HG03103 (cell line): ENCODE measurements at regions not wholly inside any gene's neighbourhood (a gene's known extent, or its start where the extent isn't known, plus 50 kb on each side); places are given as distances from the start of the nearest gene placed in this dataset.

Source experiments
- ATAC-seq: cut with Tn5 transposase; IDR thresholded peaks from one replicate; pipeline ENCODE4 v1.9.1; 2021; ENCODE audit warnings: low read depth; ENCODE audit not compliant: unreplicated experiment

DNA sequence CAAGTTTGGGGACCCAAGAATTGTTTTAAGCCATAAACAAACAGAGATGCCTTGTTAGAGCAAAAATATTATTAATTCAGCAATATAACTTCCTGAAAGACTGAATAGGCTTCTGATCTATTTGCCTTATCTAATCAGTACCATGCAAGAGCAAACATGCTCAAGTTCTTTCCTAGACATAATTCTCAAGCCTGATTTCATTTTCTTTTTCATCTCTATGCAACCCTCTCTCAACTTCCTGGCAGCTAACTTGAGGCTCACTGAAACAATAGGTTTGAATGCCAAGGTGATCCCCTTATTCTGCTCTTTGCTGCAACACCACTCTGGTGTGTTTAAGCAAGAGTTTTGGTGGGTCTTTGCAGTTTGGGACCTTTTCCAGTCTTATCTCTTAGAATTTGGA is 230.9 kb upstream of the CD96 start:
- no peak for ATAC-seq

DNA sequence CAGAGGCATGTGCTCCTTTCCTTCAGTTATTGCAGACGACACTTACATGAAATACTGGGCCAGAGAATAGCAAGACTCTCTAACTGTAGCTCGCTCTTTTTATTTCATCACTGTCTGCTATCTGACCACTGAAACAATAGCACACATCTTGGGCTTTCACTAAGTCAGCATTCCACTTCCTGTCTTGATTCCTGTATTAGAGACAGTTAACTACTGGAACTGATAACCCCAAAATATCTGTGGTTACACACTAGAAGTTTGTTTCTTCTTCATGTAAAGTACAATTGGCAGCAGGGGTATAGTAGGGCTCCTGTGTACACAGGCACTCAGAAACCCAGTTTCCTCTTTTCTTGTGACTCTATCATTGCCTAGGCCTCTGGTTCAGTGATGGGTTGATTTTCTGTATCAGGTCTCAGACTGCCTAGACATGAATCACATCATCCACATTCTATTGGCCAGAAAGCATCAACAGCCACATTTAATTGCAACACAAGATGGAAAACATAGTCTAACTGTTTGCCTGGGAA is 230.2 kb upstream of the CD96 start:
- peak; percentile 86 for ATAC-seq

GRCh38 chr3:111314181-111314873 is 227.7 kb upstream of the CD96 start:
- ATAC-seq: no peak

DNA sequence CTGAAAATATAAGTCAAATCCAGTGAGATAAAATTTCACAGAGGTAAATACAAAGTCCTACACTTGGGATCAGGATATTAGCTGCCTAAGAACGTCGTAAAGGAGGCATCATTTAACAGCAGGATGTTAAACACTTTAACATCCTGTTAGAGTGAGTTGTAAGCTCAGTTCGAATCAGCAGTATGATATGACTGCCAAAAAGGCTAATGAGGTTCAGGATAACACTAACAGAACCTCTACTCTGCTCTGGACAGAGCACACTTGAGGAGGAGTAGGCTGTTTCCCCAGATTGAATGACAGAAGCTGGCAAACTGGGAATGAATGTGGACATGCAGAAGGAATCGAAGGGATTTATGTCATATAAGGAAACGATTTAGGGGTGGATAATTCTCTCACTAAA is 227.1 kb upstream of the CD96 start:
- ATAC-seq: no peak

- no peak for ATAC-seq
Measured at GRCh38 chr3:111315930-111316587, 225.9 kb upstream of the CD96 start.

- no peak for ATAC-seq
Measured at GRCh38 chr3:111318289-111318688, 223.7 kb upstream of the CD96 start.

DNA sequence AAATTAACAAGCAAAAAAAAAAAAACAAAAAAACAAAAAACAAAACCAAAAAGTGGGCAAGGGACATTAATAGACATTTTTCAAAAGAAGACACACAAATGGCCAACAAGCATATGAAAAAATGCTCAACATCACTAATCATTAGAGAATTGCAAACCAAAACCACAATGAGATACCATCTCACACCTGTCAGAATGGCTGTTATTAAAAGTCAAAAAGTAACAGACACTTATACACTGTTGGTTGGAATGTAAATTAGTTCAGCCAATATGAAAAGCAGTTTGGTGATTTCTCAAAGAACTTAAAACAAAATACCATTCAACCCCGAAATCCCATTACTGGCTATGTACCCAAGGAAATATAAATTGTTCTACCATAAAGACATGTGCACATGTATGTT is 222.4 kb upstream of the CD96 start:
- no peak for ATAC-seq

GRCh38 chr3:111321786-111322185 is 220.2 kb upstream of the CD96 start:
- no peak for ATAC-seq

DNA sequence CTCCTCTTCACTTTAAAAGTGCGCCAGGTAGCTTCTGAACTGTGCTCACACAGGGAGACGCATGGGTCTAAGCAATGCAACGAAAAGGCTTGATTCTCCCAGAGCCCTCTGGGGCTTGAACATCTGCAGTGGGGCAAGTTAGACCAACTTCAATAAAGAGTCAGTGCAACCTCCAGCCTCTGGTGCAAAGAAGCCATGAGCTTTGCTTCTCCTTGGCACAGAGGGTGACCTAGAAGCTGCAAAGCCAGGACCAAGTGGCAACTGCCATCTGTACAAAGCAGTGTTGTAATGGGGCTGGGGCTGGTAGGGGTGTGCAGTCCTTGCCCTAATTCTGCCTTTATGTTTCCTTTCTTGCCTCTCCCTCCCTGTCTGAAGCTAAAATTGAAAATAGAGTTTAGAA is 219.0 kb upstream of the CD96 start:
- no peak for ATAC-seq

DNA sequence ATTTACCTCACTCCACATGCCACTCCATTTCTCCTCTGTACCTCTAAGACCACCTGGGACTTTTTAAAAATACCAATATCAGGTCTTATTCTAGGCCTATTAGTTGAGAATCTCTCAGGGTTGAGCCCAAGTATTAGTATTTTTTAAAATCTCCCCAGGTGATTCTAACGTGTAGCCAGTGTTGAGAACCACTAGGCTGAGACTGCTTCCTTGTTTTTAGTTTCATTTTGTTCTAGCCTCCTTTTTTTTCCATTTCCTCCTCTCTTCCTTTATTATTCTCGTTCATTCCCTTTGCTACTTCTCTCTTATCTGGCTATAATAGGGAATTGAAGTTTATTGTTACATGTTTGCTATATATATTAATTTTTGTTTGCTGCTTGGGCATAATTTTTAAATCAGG is 217.8 kb upstream of the CD96 start:
- no peak for ATAC-seq

GRCh38 chr3:111324645-111325044 is 217.4 kb upstream of the CD96 start:
- ATAC-seq: no peak

DNA sequence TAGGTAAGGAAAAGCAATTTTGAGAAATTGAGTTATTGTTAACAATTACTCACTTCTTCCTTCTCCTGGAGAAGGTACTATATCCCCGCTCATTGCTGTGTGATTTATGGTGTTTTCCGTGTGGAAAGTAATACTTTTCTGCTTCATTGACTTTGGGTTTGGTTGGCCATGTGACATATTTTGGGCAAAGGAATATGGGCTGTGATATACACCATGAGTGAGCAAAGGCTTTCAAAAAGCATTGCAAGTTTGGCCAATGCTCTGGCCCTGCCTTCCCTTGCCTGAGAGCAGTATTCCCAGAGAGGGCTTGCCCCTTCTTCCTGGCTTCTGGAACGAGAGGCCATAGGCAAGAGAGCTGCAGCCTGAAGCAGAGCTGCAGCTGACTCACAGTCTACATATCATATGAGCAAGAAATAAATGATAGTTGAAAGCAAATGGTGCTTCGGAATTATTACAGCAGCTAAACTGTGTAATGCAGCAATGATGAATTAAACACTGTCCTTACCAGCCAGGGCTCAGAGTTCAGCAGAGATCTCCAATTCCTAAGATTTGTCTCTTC is 216.8 kb upstream of the CD96 start:
- ATAC-seq: no peak

DNA sequence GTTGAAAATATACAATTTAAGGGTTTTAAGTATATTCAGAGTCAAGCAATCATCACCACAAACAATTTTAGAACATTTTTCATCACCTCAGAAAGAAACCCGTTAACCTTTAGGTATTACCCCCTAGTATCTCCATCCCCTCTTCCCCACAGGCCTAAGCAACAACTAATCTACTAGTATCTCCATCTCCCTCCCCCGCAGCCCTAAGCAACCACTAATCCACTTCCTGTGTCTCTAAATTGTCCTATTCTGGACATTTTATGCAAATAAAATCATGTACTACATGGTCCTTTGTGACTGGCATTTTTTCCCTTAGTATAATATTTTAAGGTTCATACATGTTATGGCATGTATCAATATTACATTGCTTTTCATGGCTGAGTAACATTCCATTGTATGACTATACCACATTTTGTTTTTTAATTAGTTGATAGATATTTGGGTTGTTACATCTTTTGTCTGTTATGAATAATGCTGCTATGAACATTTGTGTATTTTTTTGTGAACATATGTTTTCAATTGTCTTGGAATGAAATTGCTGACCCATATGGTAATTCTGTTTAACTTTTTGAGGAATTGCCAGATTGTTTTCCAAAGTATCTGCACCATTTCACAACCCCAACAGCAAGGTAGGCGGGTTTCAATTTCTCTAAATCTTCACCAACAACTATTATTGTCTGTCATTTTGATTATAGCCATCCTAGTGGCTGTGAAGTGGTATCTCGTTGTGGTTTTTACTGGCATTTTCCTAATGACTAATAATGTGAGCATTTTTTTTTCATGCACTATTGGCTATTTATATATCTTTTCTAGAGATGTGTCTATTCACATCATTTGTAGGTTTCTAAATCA is 215.6 kb upstream of the CD96 start:
- no peak for ATAC-seq

DNA sequence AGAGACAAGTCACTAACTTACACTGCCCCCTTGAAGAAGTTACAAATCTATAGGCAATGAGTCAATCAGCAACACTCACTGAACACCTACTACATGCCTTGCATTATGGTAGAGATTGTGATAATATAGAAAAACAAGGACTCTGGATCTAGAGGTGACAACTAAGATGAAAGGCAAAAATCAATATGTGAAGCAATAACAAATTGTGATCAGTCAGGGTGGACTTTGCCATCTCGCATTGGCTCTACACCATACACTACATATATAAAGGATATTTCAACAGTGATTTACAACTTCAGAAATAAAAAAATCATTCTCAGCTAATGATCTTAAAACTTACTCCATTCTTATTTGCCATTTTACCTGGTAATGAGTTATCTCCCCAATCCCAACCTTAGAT is 210.7 kb upstream of the CD96 start:
- no peak for ATAC-seq

DNA sequence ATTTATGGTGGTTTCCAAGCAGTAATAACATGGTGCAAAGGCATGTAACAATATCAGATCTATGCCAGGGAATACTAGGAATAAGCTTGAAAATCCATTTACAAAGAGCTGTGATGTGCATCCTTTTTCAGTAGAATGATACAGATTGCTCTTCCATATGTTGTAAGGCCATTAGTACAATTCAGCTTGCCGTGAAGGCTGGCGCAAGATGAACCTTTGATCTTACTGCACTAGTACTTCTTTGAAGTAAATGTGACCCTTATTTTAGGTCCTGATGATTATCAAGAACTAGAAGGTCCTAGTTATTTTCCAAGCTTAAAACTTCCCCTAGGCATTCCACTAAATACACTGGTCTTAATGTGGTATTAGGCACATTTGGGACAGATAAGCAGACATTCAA is 210.1 kb upstream of the CD96 start:
- ATAC-seq: no peak

DNA sequence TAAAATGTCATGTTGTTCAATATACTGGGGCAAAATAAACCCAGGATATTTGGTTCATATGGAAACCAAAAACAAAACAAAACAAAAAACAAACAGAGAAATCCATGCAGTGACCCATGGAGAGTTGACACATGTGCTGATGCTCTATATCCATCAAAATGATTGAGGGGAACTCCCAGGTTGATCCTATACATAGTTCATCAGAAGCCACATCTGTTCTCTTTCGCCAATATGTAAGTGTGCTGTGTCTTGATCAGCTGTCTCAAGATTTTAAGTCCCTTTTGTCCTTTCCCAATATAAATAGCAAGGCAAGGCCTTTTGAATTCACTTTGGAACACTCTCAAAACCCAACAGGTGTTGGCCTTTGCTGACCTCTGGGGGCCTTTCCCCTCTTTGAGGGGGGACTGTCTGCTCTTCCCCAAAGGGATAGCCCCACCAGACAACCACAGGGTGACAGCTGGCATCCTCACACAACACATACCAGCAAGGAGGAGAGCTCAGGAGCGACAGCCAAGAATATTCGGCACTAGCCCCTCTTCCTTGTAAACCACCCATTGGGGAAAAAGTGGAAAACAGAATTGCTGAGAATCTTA is 209.4 kb upstream of the CD96 start:
- ATAC-seq: no peak

- no peak for ATAC-seq
Measured at GRCh38 chr3:111333642-111334041, 208.4 kb upstream of the CD96 start.

GRCh38 chr3:111335512-111336303 is 206.3 kb upstream of the CD96 start:
- peak; percentile 44 for ATAC-seq

DNA sequence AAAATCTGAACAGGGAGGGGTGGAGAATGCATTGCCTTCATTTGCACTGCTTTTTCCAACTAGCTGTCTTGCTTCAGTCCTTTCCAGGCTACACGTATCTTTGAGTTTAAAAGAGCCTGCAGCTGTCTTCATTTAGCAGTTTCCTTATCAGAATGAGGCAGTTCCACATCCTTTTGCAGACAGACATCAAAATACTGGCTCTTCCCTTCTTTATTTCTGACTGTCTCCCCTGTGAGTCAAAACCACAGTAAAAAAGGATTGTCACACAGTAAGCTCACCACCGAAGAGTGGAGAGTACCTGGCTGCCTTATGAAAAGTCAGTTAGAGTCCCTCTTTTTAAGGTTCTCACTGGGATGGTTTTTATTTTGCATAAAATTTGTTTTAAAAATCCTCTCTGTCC is 205.5 kb upstream of the CD96 start:
- no peak for ATAC-seq
